ENCODE measurements at regions not wholly inside any gene's neighbourhood (a gene's known extent, or its start where the extent isn't known, plus 50 kb on each side); places are given as distances from the start of the nearest gene placed in this dataset.

DNA sequence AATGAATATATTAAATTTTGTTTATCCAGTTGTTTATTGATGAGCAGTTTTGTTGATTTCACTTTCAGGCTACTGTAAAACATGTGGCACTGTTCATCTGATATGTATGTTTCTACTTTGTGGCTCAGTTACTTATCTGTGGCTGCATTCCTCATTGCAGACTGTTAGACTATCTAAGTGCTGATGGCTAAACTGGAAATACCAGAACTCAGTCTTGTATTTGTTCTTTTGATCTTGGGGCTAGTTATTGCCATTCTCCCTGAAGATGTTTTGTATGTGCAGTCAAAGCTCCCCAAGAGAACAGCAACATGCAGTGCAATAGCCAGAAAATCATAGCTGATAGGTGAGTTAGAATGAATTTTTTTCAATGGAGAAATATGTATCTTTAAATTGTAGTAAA is 162.2 kb downstream of the GADD45G start:
- no peak for DNase-seq (ENCODE audit: low read depth, low spot score)

- DNase-seq (ENCODE audit: low read depth, low spot score) = no peak
Measured at GRCh38 chr9:89768051-89768450, 163.2 kb downstream of the GADD45G start.

DNA sequence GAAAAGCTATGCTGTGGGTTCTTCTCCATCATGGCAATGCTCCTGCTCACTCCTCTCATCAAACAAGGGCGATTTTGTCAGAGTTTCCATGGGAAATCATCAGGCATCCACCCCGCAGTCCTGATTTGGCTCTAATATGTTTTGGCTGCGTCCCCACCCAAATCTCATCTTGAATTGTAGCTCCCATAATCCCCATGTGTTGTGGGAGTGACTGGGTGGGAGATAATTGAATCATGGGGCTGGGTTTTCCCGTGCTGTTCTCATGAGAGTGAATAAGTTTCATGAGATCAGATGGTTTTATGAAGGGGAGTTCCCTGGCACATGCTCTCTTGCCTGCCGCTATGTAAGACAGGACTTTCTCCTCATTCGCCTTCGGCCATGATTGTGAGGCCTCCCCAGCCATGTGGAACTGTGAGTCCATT is 163.8 kb downstream of the GADD45G start:
- DNase-seq (ENCODE audit: low read depth, low spot score) = no peak

GRCh38 chr9:89770531-89771174 is 165.8 kb downstream of the GADD45G start:
- no peak for DNase-seq (ENCODE audit: low read depth, low spot score)

DNA sequence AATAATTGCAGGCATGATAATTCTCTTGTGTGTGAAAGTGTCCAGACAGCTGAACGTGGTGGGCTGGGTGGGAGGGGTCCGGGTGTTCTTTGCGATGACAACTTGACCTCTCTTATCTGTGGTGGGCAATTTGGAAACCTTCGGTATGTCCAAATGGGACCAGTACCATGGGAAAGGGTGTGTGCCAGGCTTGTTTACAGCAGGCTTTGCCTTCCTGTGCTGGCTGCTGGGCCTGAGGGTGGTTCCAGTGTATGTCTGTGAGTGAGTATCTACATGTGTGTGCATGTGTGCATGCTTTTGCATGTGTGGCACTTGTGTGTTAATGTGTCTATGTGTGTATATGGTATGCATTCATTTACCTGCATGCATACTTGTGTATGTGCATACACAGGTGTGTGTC is 166.4 kb downstream of the GADD45G start:
- DNase-seq (ENCODE audit: low read depth, low spot score) = no peak

- DNase-seq (ENCODE audit: low read depth, low spot score) = no peak
Measured at GRCh38 chr9:89773170-89773569, 168.4 kb downstream of the GADD45G start.

DNA sequence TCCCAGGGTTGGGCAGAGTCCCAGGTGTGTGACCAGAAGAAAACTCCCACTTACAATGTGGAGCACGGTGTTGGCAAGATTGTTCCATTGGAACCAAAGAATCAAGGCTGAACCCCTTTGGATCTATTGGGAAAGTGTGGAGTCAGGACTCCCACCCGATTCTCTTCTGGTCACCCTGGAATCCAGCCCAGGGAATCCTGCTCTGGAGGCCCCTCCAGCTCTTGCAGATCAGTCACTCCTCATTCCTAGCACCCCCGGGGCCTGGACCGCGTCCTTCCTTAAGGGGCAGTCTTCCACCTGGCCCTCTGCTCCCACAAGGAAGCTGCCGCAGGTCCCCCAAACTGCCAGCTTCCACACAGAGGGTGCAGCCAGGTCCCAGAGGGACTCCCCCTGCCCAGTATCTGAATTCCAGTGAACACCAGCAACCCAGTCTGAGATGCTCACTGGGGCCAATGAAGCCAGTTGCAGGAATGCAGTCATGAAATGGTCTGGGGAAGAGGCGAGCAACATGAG is 170.1 kb downstream of the GADD45G start:
- DNase-seq (ENCODE audit: low read depth, low spot score) = no peak

DNA sequence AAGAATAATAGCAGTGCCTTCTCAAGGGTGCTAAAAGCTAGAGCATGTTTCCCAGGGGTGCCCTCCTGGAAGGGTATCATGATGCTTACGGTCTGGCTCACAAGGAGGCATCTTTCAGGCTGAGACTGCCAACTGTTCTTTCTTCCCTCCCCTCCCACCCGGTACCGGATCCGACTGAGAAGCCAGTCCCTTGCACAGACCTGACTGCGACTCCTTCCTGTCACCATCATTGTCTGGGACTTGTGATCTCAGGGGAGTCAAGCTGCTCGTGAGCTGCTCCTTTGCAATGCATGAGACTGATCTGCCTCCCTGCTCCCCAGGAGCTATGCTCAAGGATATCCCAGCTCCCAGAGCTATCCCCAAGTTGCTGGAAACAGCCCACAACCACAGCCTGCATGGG is 170.8 kb downstream of the GADD45G start:
- DNase-seq (ENCODE audit: low read depth, low spot score) = no peak

GRCh38 chr9:89776795-89777525 is 172.1 kb downstream of the GADD45G start:
- DNase-seq (ENCODE audit: low read depth, low spot score) = no peak

- DNase-seq (ENCODE audit: low read depth, low spot score) = no peak
Measured at GRCh38 chr9:89777544-89777943, 172.7 kb downstream of the GADD45G start.

DNA sequence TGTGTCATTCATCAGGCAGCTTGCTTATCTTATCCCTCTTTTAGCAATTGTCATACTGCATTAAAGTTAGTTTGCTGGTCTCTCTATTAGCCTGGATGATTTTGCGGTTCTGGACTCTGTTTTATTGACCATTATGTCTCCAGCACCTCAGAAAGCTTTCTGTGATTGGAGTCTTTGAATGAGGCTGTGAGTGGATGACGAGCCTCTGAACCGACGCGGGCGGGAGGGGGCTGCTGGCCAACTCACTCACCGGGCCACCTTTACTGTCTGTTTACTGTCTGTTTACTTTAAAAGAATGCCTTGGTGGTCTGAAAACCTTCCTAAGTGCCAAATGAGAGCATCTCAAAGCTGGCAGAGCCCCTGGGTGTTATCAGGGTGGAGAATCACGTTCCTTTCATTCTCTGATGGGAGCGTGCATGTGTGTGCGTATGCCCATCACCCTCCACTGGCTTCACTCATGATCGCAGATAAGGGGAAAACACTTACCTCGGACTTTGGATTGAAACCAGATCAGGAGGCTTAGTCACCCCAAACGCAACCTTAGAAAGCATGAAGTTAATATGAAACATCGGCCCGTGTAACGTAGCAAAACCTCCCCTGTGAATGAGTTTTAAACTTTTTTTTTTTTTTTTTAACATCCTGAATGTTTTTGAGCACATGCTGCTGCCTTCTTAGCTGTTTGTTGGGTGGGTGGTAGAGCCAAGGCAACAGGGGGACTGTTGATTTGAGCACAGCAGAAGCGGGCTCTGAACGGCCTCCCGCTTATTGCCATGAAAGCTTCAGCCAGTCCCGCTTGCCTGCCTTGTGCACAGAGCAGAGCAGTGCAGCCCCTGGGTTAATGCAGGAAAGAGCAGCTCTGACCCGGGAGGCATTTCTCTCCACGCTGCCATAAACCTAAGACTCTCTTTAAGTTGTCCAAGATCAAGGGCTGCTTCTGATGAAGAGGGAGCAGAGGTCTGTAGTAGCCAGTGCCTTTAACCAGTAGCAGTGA is 173.6 kb downstream of the GADD45G start:
- DNase-seq (ENCODE audit: low read depth, low spot score) = no peak

DNA sequence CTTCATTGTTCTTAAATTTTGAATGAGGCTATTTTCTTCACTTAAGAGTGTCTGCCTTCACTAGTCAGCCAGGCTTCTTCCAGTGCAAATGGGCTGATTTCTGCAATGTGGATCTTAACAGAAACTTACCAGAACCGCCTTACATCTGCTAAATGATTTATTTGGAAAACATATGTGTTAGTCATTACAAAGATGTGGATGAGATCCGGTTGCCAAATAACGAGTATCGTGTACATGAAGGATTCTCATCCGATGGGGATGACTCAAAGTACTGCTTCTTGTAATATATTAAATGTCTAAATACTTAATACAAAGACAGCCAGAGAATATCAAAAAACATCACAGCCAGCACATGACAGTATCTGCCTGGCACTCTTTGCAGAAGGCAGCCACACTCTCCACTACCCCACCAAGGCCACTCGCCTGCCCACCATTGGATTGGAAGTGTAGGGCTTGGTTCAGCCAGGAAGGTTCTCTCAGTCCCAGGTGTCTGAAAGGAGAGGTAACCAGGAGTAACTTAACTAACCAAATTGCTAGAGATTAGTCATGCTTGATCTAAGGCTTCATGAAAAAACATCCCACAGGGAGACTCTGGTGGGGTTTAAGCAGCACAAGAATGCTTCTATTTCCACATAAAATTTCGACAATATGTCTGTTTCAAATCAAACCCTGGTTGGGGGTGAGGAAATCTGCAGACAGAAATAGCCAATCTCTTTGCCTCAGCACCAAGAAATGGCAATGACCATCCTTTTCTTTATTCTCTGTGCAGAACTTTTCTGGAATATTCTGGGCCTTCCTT is 174.8 kb downstream of the GADD45G start:
- DNase-seq (ENCODE audit: low read depth, low spot score) = no peak

- DNase-seq (ENCODE audit: low read depth, low spot score) = no peak
Measured at GRCh38 chr9:89780959-89781358, 176.1 kb downstream of the GADD45G start.

GRCh38 chr9:89781838-89782540 is 177.2 kb downstream of the GADD45G start:
- no peak for DNase-seq (ENCODE audit: low read depth, low spot score)

DNA sequence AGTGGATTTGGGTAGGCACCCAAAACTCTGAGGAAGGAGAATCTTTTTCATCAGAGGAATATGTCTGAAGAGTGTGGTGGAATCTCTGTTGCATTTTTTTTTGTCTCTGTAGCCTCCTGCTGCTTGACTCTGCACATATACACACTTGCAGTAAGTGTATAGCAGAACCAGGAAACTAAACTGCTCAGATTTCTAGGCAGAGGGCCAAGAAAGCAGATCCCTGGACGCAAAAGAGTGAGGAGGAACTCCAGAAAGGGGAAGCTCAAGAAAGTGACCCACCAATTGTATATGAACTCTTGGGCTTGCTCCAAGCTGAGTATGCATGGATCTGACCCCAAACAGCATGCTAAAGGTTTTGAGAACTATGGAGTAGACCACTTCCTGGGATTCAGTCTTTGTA is 181.8 kb downstream of the GADD45G start:
- no peak for DNase-seq (ENCODE audit: low read depth, low spot score)

DNA sequence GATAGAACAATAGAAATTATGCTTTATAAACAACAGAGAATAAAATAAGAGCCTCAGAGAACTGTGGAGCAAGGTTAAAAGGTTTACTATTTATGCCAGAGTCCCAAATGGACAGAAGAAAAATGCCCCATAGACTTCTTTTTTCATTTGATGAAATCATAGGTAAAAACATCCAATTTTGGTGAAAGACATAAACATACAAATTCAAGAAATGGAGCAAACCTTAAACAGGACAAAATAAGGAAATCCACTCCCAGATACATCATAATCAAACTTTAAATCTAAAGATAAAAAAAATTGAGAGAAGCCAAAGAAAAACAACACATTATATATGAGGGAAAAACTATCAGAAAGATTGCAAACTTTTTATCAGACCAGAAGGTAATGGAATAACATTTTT is 182.8 kb downstream of the GADD45G start:
- no peak for DNase-seq (ENCODE audit: low read depth, low spot score)

- DNase-seq (ENCODE audit: low read depth, low spot score) = no peak
Measured at GRCh38 chr9:89788434-89788833, 183.6 kb downstream of the GADD45G start.

DNA sequence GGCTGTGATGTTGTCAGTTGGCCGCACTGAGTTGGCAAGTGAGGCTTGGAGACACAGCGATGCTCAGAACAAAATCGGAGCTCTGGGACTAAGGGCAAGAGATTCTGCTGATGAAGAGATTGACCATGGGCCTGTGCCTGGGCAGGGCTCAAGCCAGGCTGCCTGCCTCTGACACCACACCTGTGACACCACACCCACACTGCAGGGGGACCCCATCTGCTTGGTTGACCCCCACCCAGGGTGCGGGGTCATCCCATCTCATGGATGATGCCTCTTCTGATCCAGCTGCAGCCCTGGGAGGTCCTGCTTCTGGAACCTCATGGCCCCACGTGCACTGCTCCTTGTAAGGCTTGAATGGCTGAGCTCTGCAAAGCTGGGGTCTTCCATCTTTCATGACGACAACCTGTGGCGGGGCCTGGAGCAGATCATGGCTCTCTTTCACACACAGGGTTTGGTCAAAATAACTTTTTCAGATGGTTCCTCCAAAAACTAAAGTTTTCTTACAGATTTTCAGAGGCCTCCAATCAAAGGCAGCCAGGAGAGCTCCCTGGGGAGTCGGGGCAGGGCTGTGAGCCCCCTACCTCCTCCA is 185.2 kb downstream of the GADD45G start:
- no peak for DNase-seq (ENCODE audit: low read depth, low spot score)

DNA sequence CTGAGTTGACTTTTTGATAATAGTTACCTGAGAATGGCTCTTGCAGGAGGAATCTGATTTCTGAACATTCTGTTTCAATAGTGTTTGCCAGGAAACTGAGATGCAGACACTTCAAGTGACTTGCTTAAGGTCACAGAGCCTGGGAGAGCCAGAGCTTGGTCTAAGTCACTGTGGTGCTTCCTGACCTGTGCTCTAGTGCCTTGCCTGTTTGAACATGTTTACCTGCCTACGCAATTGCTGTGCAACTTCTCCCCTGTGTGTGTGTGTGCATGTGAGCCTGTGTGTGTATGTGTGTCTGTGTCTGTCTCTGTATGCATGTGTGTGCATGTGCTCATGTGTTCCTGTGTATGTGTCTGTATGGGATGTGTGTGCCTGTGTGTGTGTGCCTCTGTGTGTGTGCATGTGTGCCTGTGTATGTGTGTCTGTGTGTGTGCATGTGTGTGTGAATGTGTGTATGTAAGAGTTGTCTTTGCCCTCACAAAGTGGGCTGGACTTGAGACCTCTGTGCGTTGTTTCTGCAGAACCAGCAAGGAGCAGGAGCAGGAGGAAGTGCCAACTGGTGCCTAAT is 185.8 kb downstream of the GADD45G start:
- no peak for DNase-seq (ENCODE audit: low read depth, low spot score)

- DNase-seq (ENCODE audit: low read depth, low spot score) = no peak
Measured at GRCh38 chr9:89791754-89792153, 186.9 kb downstream of the GADD45G start.
